ENCODE measurements at regions not wholly inside any gene's neighbourhood (a gene's known extent, or its start where the extent isn't known, plus 50 kb on each side); places are given as distances from the start of the nearest gene placed in this dataset.

GRCh38 chr4:17189401-17189720 lies 290.9 kb upstream of the LDB2 start:
- no peak overlapping the region for H3K4me3 Mint-ChIP-seq
- Histone ChIP-seq H3K4me1 (ENCODE audit: control insufficient read depth in 1 of 2, insufficient read depth in 2 of 2, low read length in 2 of 2) (no peaks in the 10 kb centered on the region), H3K4me2 (replicated peaks; ENCODE audit: extremely low read depth, low read length, poor library complexity, severe bottlenecking) (no peak overlapping the region), H3K4me3 (replicated peaks in 1 of 3; ENCODE audit: low read depth in 2 of 3, low read length in 3 of 3) (no peak overlapping the region), H3K79me2 (ENCODE audit: insufficient read depth, low read length) (no peaks in the 10 kb centered on the region), H3K27ac (ENCODE audit: low read depth in 1 of 2, low read length in 2 of 2) (no peak overlapping the region), H3K9me3 (replicated peaks in 1 of 2; ENCODE audit: control insufficient read depth in 1 of 2, insufficient read depth in 1 of 2, low read length in 2 of 2) (peaks cover 0 to 8% of the 10 kb centered on the region in 2 donors), H3K9ac (ENCODE audit: insufficient read depth, low read length, poor library complexity, severe bottlenecking) (no peak overlapping the region), H4K20me1 (ENCODE audit: insufficient read depth, low read length) (no peaks in the 10 kb centered on the region), H3K36me3 (replicated peaks in 1 of 2; ENCODE audit: control insufficient read depth in 1 of 2, insufficient read depth in 2 of 2, low read length in 2 of 2) (no peaks in the 10 kb centered on the region), H2AFZ (ENCODE audit: insufficient read depth, low read depth, low read length, poor library complexity, severe bottlenecking) (no peak overlapping the region), H3K27me3 (ENCODE audit: control insufficient read depth in 2 of 2, insufficient read depth in 2 of 2, low read length in 2 of 2) (no peaks in the 10 kb centered on the region)
- H3K27me3 Mint-ChIP-seq (ENCODE audit: low read depth in 3 of 3) = no peaks in the 10 kb centered on the region
- no peak for TF ChIP-seq CTCF (IDR thresholded peaks at IDR 0.05)
- H3K4me1 Mint-ChIP-seq = no peaks in the 10 kb centered on the region
- H3K27ac Mint-ChIP-seq = no peak overlapping the region
- intact Hi-C loops (cut with micrococcal nuclease) = no loop called here
- H3K9me3 Mint-ChIP-seq = peaks cover 1 to 18% (median 6%) of the 10 kb centered on the region in 7 donors
- 70% methylated on average over 2 of the region's 4 CpGs for WGBS (ENCODE audit: insufficient coverage)
- no peaks in the 10 kb centered on the region for H3K36me3 Mint-ChIP-seq
- DNase-seq = no peak

GRCh38 chr4:17188547-17189400 lies 290.3 kb upstream of the LDB2 start:
- intact Hi-C loops (cut with micrococcal nuclease) = no loop called here
- Histone ChIP-seq H3K9ac (ENCODE audit: insufficient read depth, low read length, poor library complexity, severe bottlenecking) (no peak overlapping the region), H2AFZ (ENCODE audit: insufficient read depth, low read depth, low read length, poor library complexity, severe bottlenecking) (no peak overlapping the region), H4K20me1 (ENCODE audit: insufficient read depth, low read length) (no peaks in the 10 kb centered on the region), H3K4me1 (ENCODE audit: control insufficient read depth in 1 of 2, insufficient read depth in 2 of 2, low read length in 2 of 2) (no peaks in the 10 kb centered on the region), H3K4me2 (replicated peaks; ENCODE audit: extremely low read depth, low read length, poor library complexity, severe bottlenecking) (no peak overlapping the region), H3K36me3 (replicated peaks in 1 of 2; ENCODE audit: control insufficient read depth in 1 of 2, insufficient read depth in 2 of 2, low read length in 2 of 2) (no peaks in the 10 kb centered on the region), H3K27me3 (ENCODE audit: control insufficient read depth in 2 of 2, insufficient read depth in 2 of 2, low read length in 2 of 2) (no peaks in the 10 kb centered on the region), H3K79me2 (ENCODE audit: insufficient read depth, low read length) (no peaks in the 10 kb centered on the region), H3K4me3 (replicated peaks in 1 of 3; ENCODE audit: low read depth in 2 of 3, low read length in 3 of 3) (no peak overlapping the region), H3K27ac (ENCODE audit: low read depth in 1 of 2, low read length in 2 of 2) (no peak overlapping the region), H3K9me3 (replicated peaks in 1 of 2; ENCODE audit: control insufficient read depth in 1 of 2, insufficient read depth in 1 of 2, low read length in 2 of 2) (peaks cover 0 to 8% of the 10 kb centered on the region in 2 donors)
- Mint-ChIP-seq H3K27ac (no peak overlapping the region), H3K27me3 (ENCODE audit: low read depth in 3 of 3) (no peaks in the 10 kb centered on the region), H3K36me3 (no peaks in the 10 kb centered on the region), H3K4me1 (no peaks in the 10 kb centered on the region), H3K4me3 (no peak overlapping the region), H3K9me3 (peaks cover 1 to 15% (median 6%) of the 10 kb centered on the region in 7 donors)
- WGBS (ENCODE audit: insufficient coverage) = 90% methylated on average over 2 of the region's 4 CpGs
- no peak for TF ChIP-seq CTCF (IDR thresholded peaks at IDR 0.05)
- no peak for DNase-seq
